Panc1 (cell line): ENCODE measurements at regions not wholly inside any gene's neighbourhood (a gene's known extent, or its start where the extent isn't known, plus 50 kb on each side); places are given as distances from the start of the nearest gene placed in this dataset.

Source experiments
- TCF7L2 ChIP-seq: IDR thresholded peaks from 2 replicates; pipeline ENCODE4 v1.6.1; 2011; ENCODE audit warnings: mild to moderate bottlenecking, low read depth, low read length, inconsistent platforms
- TF ChIP-seq, protein P1 (sequence below): fragments of 450-650 bp; IDR thresholded peaks from 2 replicates; pipeline ENCODE4 v1.5.1; 2017; ENCODE audit warnings: mild to moderate bottlenecking

DNA sequence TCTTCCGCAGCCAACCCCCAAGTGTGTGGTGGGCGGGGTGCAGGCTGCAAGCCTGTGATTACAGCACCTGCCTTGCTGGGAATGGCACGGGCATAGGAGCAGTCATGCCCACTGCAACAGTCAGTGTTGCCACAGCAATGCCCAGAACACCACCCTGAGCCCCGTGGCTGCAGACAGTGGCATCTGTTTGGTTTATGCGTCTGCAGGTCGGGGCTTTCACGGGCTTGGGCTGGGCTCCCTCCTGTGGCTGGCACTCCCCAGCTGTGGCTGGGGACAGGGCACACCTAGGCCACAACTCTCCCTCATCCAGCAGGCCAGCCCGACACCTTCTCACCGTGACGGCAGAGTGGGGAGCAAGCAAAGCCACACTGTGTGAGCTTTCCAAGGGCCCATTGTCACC lies 115.3 kb upstream of the C1QTNF9B start:
- TF ChIP-seq TCF7L2, result no peak
- TF ChIP-seq, protein P1, sequence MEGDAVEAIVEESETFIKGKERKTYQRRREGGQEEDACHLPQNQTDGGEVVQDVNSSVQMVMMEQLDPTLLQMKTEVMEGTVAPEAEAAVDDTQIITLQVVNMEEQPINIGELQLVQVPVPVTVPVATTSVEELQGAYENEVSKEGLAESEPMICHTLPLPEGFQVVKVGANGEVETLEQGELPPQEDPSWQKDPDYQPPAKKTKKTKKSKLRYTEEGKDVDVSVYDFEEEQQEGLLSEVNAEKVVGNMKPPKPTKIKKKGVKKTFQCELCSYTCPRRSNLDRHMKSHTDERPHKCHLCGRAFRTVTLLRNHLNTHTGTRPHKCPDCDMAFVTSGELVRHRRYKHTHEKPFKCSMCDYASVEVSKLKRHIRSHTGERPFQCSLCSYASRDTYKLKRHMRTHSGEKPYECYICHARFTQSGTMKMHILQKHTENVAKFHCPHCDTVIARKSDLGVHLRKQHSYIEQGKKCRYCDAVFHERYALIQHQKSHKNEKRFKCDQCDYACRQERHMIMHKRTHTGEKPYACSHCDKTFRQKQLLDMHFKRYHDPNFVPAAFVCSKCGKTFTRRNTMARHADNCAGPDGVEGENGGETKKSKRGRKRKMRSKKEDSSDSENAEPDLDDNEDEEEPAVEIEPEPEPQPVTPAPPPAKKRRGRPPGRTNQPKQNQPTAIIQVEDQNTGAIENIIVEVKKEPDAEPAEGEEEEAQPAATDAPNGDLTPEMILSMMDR, result no peak
